ENCODE measurements at regions not wholly inside any gene's neighbourhood (a gene's known extent, or its start where the extent isn't known, plus 50 kb on each side); places are given as distances from the start of the nearest gene placed in this dataset.

- intact Hi-C loops (cut with micrococcal nuclease; ENCODE audit: unreplicated experiment): no loop called here
- CTCF ChIA-PET: no interaction called here
- POLR2A ChIA-PET (ENCODE audit: unreplicated experiment): no interaction called here
These were observed 79.0 kb downstream of the ADRA2C start for GRCh38 chr4:3845094-3845743.

GRCh38 chr4:3845744-3846429 lies 79.7 kb downstream of the ADRA2C start:
- CTCF ChIA-PET: no interaction called here
- POLR2A ChIA-PET (ENCODE audit: unreplicated experiment): no interaction called here
- no TSS peak for BruUV-seq (replicated peaks)
- H3K9me2 ChIP-seq (ENCODE audit: insufficient read depth): no peaks in the 10 kb centered on the region
- TF ChIP-seq EZH2 (IDR thresholded peaks at IDR 0.05; ENCODE audit: low read depth) (no peak), CTCF (conservative IDR thresholded peaks at IDR 0.05) (no peak)
- no peaks in the 10 kb centered on the region for H3K79me2 ChIP-seq (ENCODE audit: low read depth)
- H3K27me3 ChIP-seq (ENCODE audit: insufficient read depth, low read depth): peaks cover 49% of the 10 kb centered on the region
- DNase-seq: no peak
- no peak overlapping the region for H3K27ac ChIP-seq
- H4K20me1 ChIP-seq (ENCODE audit: insufficient read depth): no peaks in the 10 kb centered on the region
- intact Hi-C loops (cut with micrococcal nuclease; ENCODE audit: unreplicated experiment): no loop called here
- H3F3A ChIP-seq (ENCODE audit: insufficient read depth, low read depth): no peaks in the 10 kb centered on the region
- H3K36me3 ChIP-seq (ENCODE audit: low read depth): no peaks in the 10 kb centered on the region
- no peaks in the 10 kb centered on the region for H3K4me1 ChIP-seq (replicated peaks; ENCODE audit: insufficient read depth)
- H3K4me3 ChIP-seq: no peak overlapping the region
- H3K9me3 ChIP-seq (ENCODE audit: insufficient read depth, low read depth): no peaks in the 10 kb centered on the region
- H3K4me2 ChIP-seq: no peak overlapping the region
- H2AFZ ChIP-seq: no peak overlapping the region

More at GRCh38 chr4:3845094-3845743, 79.0 kb downstream of the ADRA2C start:
- no TSS peak for BruUV-seq (replicated peaks)
- Histone ChIP-seq H3K4me2 (no peak overlapping the region), H3K4me1 (replicated peaks; ENCODE audit: insufficient read depth) (no peaks in the 10 kb centered on the region), H3K79me2 (ENCODE audit: low read depth) (no peaks in the 10 kb centered on the region), H3K27me3 (ENCODE audit: insufficient read depth, low read depth) (peaks cover 51% of the 10 kb centered on the region), H3K9me2 (ENCODE audit: insufficient read depth) (no peaks in the 10 kb centered on the region), H3K4me3 (no peak overlapping the region), H3K9me3 (ENCODE audit: insufficient read depth, low read depth) (no peaks in the 10 kb centered on the region), H2AFZ (no peak overlapping the region), H3K36me3 (ENCODE audit: low read depth) (no peaks in the 10 kb centered on the region), H4K20me1 (ENCODE audit: insufficient read depth) (no peaks in the 10 kb centered on the region), H3K27ac (no peak overlapping the region), H3F3A (ENCODE audit: insufficient read depth, low read depth) (no peaks in the 10 kb centered on the region)
- DNase-seq: no peak
- TF ChIP-seq CTCF (conservative IDR thresholded peaks at IDR 0.05) (no peak), EZH2 (IDR thresholded peaks at IDR 0.05; ENCODE audit: low read depth) (no peak)

GRCh38 chr4:3847211-3847940 lies 81.2 kb downstream of the ADRA2C start:
- Histone ChIP-seq H4K20me1 (ENCODE audit: insufficient read depth) (no peaks in the 10 kb centered on the region), H3K4me1 (replicated peaks; ENCODE audit: insufficient read depth) (no peaks in the 10 kb centered on the region), H2AFZ (no peak overlapping the region), H3K4me2 (no peak overlapping the region), H3K79me2 (ENCODE audit: low read depth) (no peaks in the 10 kb centered on the region), H3K4me3 (no peak overlapping the region), H3K27ac (no peak overlapping the region), H3K9me2 (ENCODE audit: insufficient read depth) (no peaks in the 10 kb centered on the region), H3K36me3 (ENCODE audit: low read depth) (no peaks in the 10 kb centered on the region), H3F3A (ENCODE audit: insufficient read depth, low read depth) (no peaks in the 10 kb centered on the region), H3K27me3 (ENCODE audit: insufficient read depth, low read depth) (peaks cover 50% of the 10 kb centered on the region), H3K9me3 (ENCODE audit: insufficient read depth, low read depth) (no peaks in the 10 kb centered on the region)
- ChIA-PET POLR2A (ENCODE audit: unreplicated experiment) (no interaction called here), CTCF (no interaction called here)
- DNase-seq: no peak
- intact Hi-C loops (cut with micrococcal nuclease; ENCODE audit: unreplicated experiment): no loop called here
- no peak for TF ChIP-seq EZH2 (IDR thresholded peaks at IDR 0.05; ENCODE audit: low read depth)
- no TSS peak for BruUV-seq (replicated peaks)

Data from PC-9 (cell line).